ENCODE measurements at regions not wholly inside any gene's neighbourhood (a gene's known extent, or its start where the extent isn't known, plus 50 kb on each side); places are given as distances from the start of the nearest gene placed in this dataset.

- H3K4me3 ChIP-seq (ENCODE audit: low read depth, low read length) = no peak overlapping the region
- H3K27ac ChIP-seq (ENCODE audit: extremely low read depth, low read depth, low read length) = no peak overlapping the region
- no peaks in the 10 kb centered on the region for H3K36me3 ChIP-seq (ENCODE audit: control insufficient read depth in 2 of 2, insufficient read depth in 1 of 2, low read length in 2 of 2)
- ChIA-PET POLR2A (no interaction called here), CTCF (no interaction called here)
- H3K9me3 ChIP-seq (ENCODE audit: control insufficient read depth, insufficient read depth, low read depth, low read length) = no peaks in the 10 kb centered on the region
- no peak for TF ChIP-seq ZSCAN16 (tag by site-specific recombination; IDR thresholded peaks at IDR 0.05)
- peak; percentile 72; the same call in 1 of the 2 replicates for TF ChIP-seq REST (tag by site-specific recombination; IDR thresholded peaks at IDR 0.05)
- no peaks in the 10 kb centered on the region for H3K4me1 ChIP-seq (ENCODE audit: control insufficient read depth, insufficient read depth, low read length)
These were observed 153.0 kb upstream of the ROBO2 start for GRCh38 chr3:76886761-76887500.

GRCh38 chr3:76888856-76889255 lies 151.0 kb upstream of the ROBO2 start:
- no peak for TF ChIP-seq ZNF157 (tag by site-specific recombination; IDR thresholded peaks at IDR 0.05)
- TF ChIP-seq KLF1 (tag by site-specific recombination; IDR thresholded peaks at IDR 0.05) = no peak
- TF ChIP-seq ZNF48 (tag by site-specific recombination; IDR thresholded peaks at IDR 0.05) = no peak
- TF ChIP-seq ZNF596 (tag by site-specific recombination; IDR thresholded peaks at IDR 0.05) = no peak
- TF ChIP-seq ZNF211 (tag by site-specific recombination; IDR thresholded peaks at IDR 0.05; ENCODE audit: low read depth) = no peak
- TF ChIP-seq MYNN (tag by site-specific recombination; IDR thresholded peaks at IDR 0.05; ENCODE audit: borderline replicate concordance) = no peak
- no peak for TF ChIP-seq IKZF3 (tag by site-specific recombination; IDR thresholded peaks at IDR 0.05)
- TF ChIP-seq ZNF292 (tag by site-specific recombination; IDR thresholded peaks at IDR 0.05; ENCODE audit: borderline replicate concordance, low read depth) = no peak
- no peaks in the 10 kb centered on the region for H3K36me3 ChIP-seq (ENCODE audit: control insufficient read depth in 2 of 2, insufficient read depth in 1 of 2, low read length in 2 of 2)
- CTCF ChIA-PET = no interaction called here
- H3K9me3 ChIP-seq (ENCODE audit: control insufficient read depth, insufficient read depth, low read depth, low read length) = no peaks in the 10 kb centered on the region
- no peak overlapping the region for H3K27ac ChIP-seq (ENCODE audit: extremely low read depth, low read depth, low read length)
- POLR2A ChIA-PET = no interaction called here
- H3K4me1 ChIP-seq (ENCODE audit: control insufficient read depth, insufficient read depth, low read length) = no peaks in the 10 kb centered on the region
- H3K4me3 ChIP-seq (ENCODE audit: low read depth, low read length) = no peak overlapping the region

- Histone ChIP-seq H3K4me1 (ENCODE audit: control insufficient read depth, insufficient read depth, low read length) (no peaks in the 10 kb centered on the region), H3K4me3 (ENCODE audit: low read depth, low read length) (no peak overlapping the region), H3K9me3 (ENCODE audit: control insufficient read depth, insufficient read depth, low read depth, low read length) (no peaks in the 10 kb centered on the region), H3K27ac (ENCODE audit: extremely low read depth, low read depth, low read length) (no peak overlapping the region), H3K36me3 (ENCODE audit: control insufficient read depth in 2 of 2, insufficient read depth in 1 of 2, low read length in 2 of 2) (no peaks in the 10 kb centered on the region)
- ChIA-PET CTCF (no interaction called here), POLR2A (no interaction called here)
- TF ChIP-seq ZNF19 (tag by site-specific recombination; IDR thresholded peaks at IDR 0.05; ENCODE audit: low read depth) (no peak), ZXDB (tag by site-specific recombination; IDR thresholded peaks at IDR 0.05) (no peak), ZNF518A (tag by site-specific recombination; conservative IDR thresholded peaks at IDR 0.05; ENCODE audit: low read depth) (no peak), ZNF521 (tag by site-specific recombination; IDR thresholded peaks at IDR 0.05) (no peak), ZNF26 (tag by site-specific recombination; IDR thresholded peaks at IDR 0.05) (no peak), GLI2 (tag by site-specific recombination; IDR thresholded peaks at IDR 0.05; ENCODE audit: borderline replicate concordance, low read depth) (no peak), ZBTB11 (tag by site-specific recombination; conservative IDR thresholded peaks at IDR 0.05; ENCODE audit: low read depth) (no peak), FEZF1 (tag by site-specific recombination; IDR thresholded peaks at IDR 0.05) (no peak)
These were observed 150.0 kb upstream of the ROBO2 start for GRCh38 chr3:76889911-76890310.
